KMS-11 (cell line): ENCODE measurements at regions not wholly inside any gene's neighbourhood (a gene's known extent, or its start where the extent isn't known, plus 50 kb on each side); places are given as distances from the start of the nearest gene placed in this dataset.

ENCODE experiments used
- H2AFZ ChIP-seq: fragments of 200-600 bp; sonication (generic); 2 replicates; pipeline ENCODE4 v1.6.1; 2016; ENCODE audit warnings: antibody characterized with exemption, mixed run types, low read depth
- H3K27ac ChIP-seq: fragments of 200-600 bp; sonication (generic); 2 replicates; pipeline ENCODE4 v1.6.1; 2016; ENCODE audit warnings: mild to moderate bottlenecking, mixed run types
- H3K27me3 ChIP-seq: fragments of 200-600 bp; sonication (generic); 2 replicates; pipeline ENCODE4 v1.6.1; 2017; ENCODE audit warnings: mild to moderate bottlenecking, low read depth, mixed run types, moderate library complexity; ENCODE audit not compliant: insufficient read depth
- H3K36me3 ChIP-seq: fragments of 200-600 bp; sonication (generic); 2 replicates; pipeline ENCODE4 v1.6.1; 2017; ENCODE audit warnings: mild to moderate bottlenecking, mixed run types; ENCODE audit not compliant: insufficient read depth
- H3K4me1 ChIP-seq: fragments of 200-600 bp; sonication (generic); 2 replicates; pipeline ENCODE4 v1.6.1; 2016; ENCODE audit warnings: mild to moderate bottlenecking, low read depth, mixed run types; ENCODE audit not compliant: poor library complexity, severe bottlenecking
- H3K4me2 ChIP-seq: fragments of 200-600 bp; sonication (generic); 2 replicates; pipeline ENCODE4 v1.7.0; 2016; ENCODE audit warnings: mild to moderate bottlenecking, mixed run types
- H3K4me3 ChIP-seq: fragments of 200-600 bp; sonication (generic); IDR thresholded peaks from 2 replicates; pipeline ENCODE4 v1.6.1; 2017; ENCODE audit warnings: low read depth, low read length, mixed read lengths; ENCODE audit not compliant: insufficient read depth
- H3K79me2 ChIP-seq: fragments of 200-600 bp; sonication (generic); 2 replicates; pipeline ENCODE4 v1.6.1; 2016; ENCODE audit warnings: low read depth, mixed run types; ENCODE audit not compliant: insufficient read depth
- H3K9ac ChIP-seq: fragments of 200-600 bp; sonication (generic); 2 replicates; pipeline ENCODE4 v1.6.1; 2016; ENCODE audit warnings: mild to moderate bottlenecking, mixed run types
- H4K20me1 ChIP-seq: fragments of 200-600 bp; sonication (generic); 2 replicates; pipeline ENCODE4 v1.6.1; 2016; ENCODE audit warnings: mild to moderate bottlenecking, mixed run types; ENCODE audit not compliant: insufficient read depth
- TF ChIP-seq, protein P1 (sequence below): fragments of 200-600 bp; sonication (generic); conservative IDR thresholded peaks from 2 replicates; pipeline ENCODE4 v1.6.1; 2017; ENCODE audit warnings: low read depth, mild to moderate bottlenecking, antibody characterized with exemption, low read length, moderate library complexity, mixed read lengths

DNA sequence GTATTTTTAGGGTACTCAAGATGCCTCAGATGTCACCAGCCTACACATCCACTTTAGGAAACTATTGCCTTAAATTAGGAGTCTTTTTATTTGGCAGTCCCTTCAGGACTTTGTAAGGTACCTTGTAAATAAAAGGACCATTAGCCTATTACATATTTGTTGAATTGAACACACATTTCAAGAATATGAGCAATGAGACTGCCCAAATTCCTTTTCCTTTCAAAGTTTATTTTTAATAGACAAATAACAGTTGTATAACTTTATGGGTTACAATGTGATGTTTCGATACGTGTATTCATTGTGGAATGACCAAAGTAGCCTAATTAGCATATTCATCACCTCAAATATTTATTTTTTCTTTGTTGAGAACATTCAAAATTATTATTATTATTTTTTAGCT lies 176.7 kb upstream of the PDZRN3 start:
- H3K36me3 ChIP-seq: no peaks in the 10 kb centered on the region
- H3K4me3 ChIP-seq: no peak overlapping the region
- H3K4me2 ChIP-seq: no peak overlapping the region
- H2AFZ ChIP-seq: no peak overlapping the region
- H4K20me1 ChIP-seq: no peaks in the 10 kb centered on the region
- H3K27ac ChIP-seq: no peak overlapping the region
- no peaks in the 10 kb centered on the region for H3K4me1 ChIP-seq
- H3K9ac ChIP-seq: no peak overlapping the region
- TF ChIP-seq, protein P1, sequence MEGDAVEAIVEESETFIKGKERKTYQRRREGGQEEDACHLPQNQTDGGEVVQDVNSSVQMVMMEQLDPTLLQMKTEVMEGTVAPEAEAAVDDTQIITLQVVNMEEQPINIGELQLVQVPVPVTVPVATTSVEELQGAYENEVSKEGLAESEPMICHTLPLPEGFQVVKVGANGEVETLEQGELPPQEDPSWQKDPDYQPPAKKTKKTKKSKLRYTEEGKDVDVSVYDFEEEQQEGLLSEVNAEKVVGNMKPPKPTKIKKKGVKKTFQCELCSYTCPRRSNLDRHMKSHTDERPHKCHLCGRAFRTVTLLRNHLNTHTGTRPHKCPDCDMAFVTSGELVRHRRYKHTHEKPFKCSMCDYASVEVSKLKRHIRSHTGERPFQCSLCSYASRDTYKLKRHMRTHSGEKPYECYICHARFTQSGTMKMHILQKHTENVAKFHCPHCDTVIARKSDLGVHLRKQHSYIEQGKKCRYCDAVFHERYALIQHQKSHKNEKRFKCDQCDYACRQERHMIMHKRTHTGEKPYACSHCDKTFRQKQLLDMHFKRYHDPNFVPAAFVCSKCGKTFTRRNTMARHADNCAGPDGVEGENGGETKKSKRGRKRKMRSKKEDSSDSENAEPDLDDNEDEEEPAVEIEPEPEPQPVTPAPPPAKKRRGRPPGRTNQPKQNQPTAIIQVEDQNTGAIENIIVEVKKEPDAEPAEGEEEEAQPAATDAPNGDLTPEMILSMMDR: no peak
- no peaks in the 10 kb centered on the region for H3K27me3 ChIP-seq
- H3K79me2 ChIP-seq: no peaks in the 10 kb centered on the region

DNA sequence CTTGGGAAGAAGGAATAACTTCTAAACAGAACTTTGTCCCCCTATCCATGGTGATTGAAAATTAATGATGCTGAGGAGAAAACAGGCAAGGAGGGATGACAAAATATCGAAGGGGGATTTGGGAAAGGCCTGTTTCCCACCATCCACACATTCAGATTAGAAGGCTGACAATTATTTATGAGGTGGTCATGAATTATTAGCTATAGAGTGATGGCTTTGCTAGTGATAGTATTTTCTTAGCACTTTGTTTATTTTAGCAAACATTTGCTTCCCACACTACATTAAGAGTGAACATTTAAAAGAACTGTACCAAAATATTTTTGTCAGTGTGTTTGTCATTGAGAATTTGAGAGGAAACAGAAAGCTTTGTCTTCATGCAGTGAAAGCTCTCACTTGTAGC lies 172.6 kb upstream of the PDZRN3 start:
- TF ChIP-seq, protein P1: no peak
- Histone ChIP-seq H3K27me3 (no peaks in the 10 kb centered on the region), H3K4me3 (no peak overlapping the region), H3K4me1 (no peaks in the 10 kb centered on the region), H3K36me3 (no peaks in the 10 kb centered on the region), H3K4me2 (no peak overlapping the region), H3K9ac (no peak overlapping the region), H3K79me2 (no peaks in the 10 kb centered on the region), H4K20me1 (no peaks in the 10 kb centered on the region), H3K27ac (no peak overlapping the region), H2AFZ (no peak overlapping the region)

DNA sequence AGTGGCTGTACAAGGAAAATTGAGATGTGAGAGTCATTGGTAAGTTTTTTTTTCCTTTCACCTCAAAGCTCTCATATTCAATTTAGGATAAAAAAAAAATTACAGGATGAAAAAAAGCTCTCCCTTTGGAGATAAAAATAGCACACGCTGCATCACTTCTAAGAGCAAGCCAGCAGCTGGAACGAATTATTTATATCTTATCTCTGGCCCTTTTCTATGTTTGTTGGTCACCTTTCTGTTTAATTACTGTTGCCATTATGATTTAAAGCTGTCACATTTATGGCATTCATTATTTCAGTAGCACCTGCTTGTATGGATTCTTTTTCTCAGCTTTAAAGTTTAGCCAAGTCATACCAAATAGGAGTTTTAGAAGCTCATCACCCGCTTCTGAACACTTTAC lies 171.6 kb upstream of the PDZRN3 start:
- no peak overlapping the region for H2AFZ ChIP-seq
- TF ChIP-seq, protein P1: no peak

DNA sequence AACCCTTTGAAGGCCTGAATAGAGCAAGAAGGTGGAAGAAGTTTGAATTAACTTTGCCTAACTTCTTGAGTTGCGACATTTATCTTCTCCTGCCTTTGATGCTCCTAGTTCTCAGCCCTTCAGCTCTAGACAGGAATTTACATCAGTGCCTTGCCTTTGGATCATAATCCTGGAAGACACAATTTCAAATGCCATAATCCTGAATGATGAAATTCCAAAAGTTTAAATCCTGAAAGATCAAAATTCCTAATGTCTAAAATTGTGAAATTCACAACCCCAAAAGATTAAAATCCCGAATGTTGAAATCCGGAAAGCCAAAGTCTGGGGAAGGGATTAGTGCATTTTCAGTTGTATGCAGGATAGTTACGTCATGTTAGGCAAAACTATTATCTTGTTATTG lies 166.6 kb upstream of the PDZRN3 start:
- Histone ChIP-seq H3K4me1 (no peaks in the 10 kb centered on the region), H3K9ac (no peak overlapping the region), H4K20me1 (no peaks in the 10 kb centered on the region), H3K36me3 (no peaks in the 10 kb centered on the region), H3K27me3 (no peaks in the 10 kb centered on the region), H3K79me2 (no peaks in the 10 kb centered on the region), H3K4me3 (no peak overlapping the region), H2AFZ (no peak overlapping the region), H3K4me2 (no peak overlapping the region), H3K27ac (no peak overlapping the region)
- TF ChIP-seq, protein P1: no peak

More for the DNA sequence above, 171.6 kb upstream of the PDZRN3 start:
- Histone ChIP-seq H3K36me3 (no peaks in the 10 kb centered on the region), H3K79me2 (no peaks in the 10 kb centered on the region), H3K4me3 (no peak overlapping the region), H3K9ac (no peak overlapping the region), H4K20me1 (no peaks in the 10 kb centered on the region), H3K4me1 (no peaks in the 10 kb centered on the region), H3K27me3 (no peaks in the 10 kb centered on the region), H3K27ac (no peak overlapping the region), H3K4me2 (no peak overlapping the region)
